ENCODE measurements at regions not wholly inside any gene's neighbourhood (a gene's known extent, or its start where the extent isn't known, plus 50 kb on each side); places are given as distances from the start of the nearest gene placed in this dataset.

- TF ChIP-seq CTCF (conservative IDR thresholded peaks at IDR 0.05 in 1 of 2, IDR thresholded peaks at IDR 0.05 in 1 of 2; ENCODE audit: extremely low read depth in 1 of 2, insufficient read depth in 1 of 2, low read depth in 1 of 2, low read length in 2 of 2), result no peak
- TF ChIP-seq EZH2 (IDR thresholded peaks at IDR 0.05; ENCODE audit: borderline replicate concordance, low read length), result no peak
These were observed 182.9 kb downstream of the EXOC5 start for GRCh38 chr14:57085801-57086200.
